Left lobe of liver (tissue), 2 donors: ENCODE measurements at regions not wholly inside any gene's neighbourhood (a gene's known extent, or its start where the extent isn't known, plus 50 kb on each side); places are given as distances from the start of the nearest gene placed in this dataset.
"Not testable (repeated sequence)": the region's sequence is repeated elsewhere in the genome, so short reads cannot be mapped to it uniquely, and the experiment has no call there.

ENCODE experiments used
- ATAC-seq: fragments of 200-7000 bp; cut with Tn5 transposase; one replicate; pipeline ENCODE4 v1.9.1; 2020; ENCODE audit warnings: mild to moderate bottlenecking, moderate library complexity
- DNase-seq: peaks from one replicate; pipeline ENCODE4 v3.0.0-alpha.2; 2020; ENCODE audit warnings: low spot score
- donor health status: DM: no; HTN: no; CAD: no; lungs with moderate emphysema.
- donor health status: DM: no; HTN: yes; CAD: no.

GRCh38 chr5:177863822-177864446 lies 81.2 kb upstream of the FAM153A start:
- DNase-seq, ATAC-seq: not testable (repeated sequence)

DNA sequence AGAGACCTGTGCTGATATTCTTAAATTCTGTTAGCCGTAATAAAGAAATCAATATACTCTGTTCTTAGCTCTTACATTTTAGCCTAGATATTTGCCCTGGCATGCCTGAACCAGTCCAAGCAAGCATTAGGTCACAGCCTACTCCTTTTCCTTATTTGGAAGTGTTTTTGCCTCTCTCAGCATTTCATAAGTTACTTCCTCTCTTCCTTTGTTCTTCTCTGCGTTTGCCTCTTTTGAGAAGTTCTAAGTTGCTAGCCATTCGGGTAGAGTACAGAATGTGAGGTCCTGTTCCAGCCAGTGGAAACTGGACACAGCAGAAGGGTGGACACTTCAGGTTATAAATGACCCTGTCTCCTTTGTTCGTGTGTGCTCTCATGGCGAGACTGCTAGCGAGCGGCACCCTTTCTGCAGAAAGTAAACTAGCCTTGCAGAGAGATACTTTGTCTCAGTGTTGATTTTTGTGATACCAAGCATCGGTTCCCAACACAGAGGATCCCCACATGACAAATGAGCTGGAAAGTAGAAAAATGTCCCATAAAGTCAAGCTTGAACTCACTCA lies 75.0 kb upstream of the FAM153A start:
- not testable (repeated sequence) for DNase-seq, ATAC-seq

- not testable (repeated sequence) for ATAC-seq, DNase-seq
These were observed 73.8 kb upstream of the FAM153A start for GRCh38 chr5:177856474-177856873.

GRCh38 chr5:177847914-177848313 lies 65.2 kb upstream of the FAM153A start:
- not testable (repeated sequence) for DNase-seq, ATAC-seq

- DNase-seq, ATAC-seq: not testable (repeated sequence)
These were observed 63.9 kb upstream of the FAM153A start for GRCh38 chr5:177846598-177846997.

DNA sequence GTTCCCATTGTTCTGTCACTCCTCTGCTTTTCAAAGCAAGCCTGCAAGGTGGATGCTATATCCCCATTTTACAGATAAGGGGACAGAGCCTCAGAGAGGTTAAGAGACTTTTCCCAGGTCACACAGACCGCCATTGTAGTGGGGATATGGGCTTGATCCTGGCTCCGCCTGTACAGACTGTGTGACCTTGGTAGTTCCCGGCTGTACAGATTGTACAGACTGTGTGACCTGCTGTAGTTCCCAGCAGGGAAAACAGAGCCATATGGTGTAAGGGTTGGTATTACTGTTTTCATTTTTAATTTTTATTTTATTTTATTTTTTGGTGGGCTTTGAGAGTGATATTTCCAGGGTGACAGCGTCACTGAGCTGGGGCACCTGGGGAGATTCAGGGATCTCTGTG lies 63.2 kb upstream of the FAM153A start:
- not testable (repeated sequence) for DNase-seq, ATAC-seq

DNA sequence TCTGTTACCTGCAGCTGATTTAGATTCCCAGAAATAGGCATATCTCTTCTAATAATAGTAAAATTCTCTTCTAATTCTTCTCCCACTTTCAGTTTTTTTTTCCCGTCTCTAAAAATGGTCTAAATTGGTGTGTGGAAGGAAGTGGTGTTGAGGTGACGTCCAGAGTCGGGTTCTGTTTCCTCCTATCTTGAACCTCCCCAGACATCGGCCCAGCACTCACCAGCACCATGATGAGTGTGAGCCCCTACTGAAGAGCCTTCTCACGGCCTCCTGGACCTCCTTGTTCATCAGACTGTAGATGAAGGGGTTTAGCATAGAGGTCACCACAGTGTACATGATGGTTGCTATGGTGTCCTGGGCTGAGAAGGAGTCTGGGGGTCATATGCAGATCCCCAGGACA lies 53.5 kb upstream of the FAM153A start:
- not testable (repeated sequence) for ATAC-seq, DNase-seq
